Left lung (tissue), 4 donors: ENCODE measurements at regions not wholly inside any gene's neighbourhood (a gene's known extent, or its start where the extent isn't known, plus 50 kb on each side); places are given as distances from the start of the nearest gene placed in this dataset.

Source experiments
- ATAC-seq: fragments of 200-7000 bp; cut with Tn5 transposase; one replicate; pipeline ENCODE4 v1.9.1; 2020; ENCODE audit warnings: moderate library complexity
- DNase-seq, 4 donors: peaks; one replicate each; pipeline ENCODE4 v3.0.0-alpha.2; 2013 to 2020
- H3K27ac ChIP-seq, 2 donors: fragments of 200-600 bp; sonication (generic) in 1 of 2; one replicate each; pipeline versions ENCODE4 v1.5.0 to v1.8.0; 2020 to 2021
- H3K27me3 ChIP-seq, 2 donors: fragments of 200-600 bp; sonication (generic) in 1 of 2; one replicate each; pipeline versions ENCODE4 v1.5.0 to v1.8.0; 2020 to 2021
- H3K36me3 ChIP-seq, 2 donors: fragments of 200-600 bp; sonication (generic) in 1 of 2; one replicate each; pipeline versions ENCODE4 v1.5.0 to v1.8.0; 2020 to 2021
- H3K4me1 ChIP-seq, 2 donors: fragments of 200-600 bp; one replicate each; pipeline ENCODE4 v1.8.0; 2021
- H3K4me3 ChIP-seq, 2 donors: fragments of 200-600 bp; sonication (generic) in 1 of 2; one replicate each; pipeline versions ENCODE4 v1.5.0 to v1.8.0; 2020 to 2021; ENCODE audit warnings: mild to moderate bottlenecking in 1 of 2
- H3K9me3 ChIP-seq, 2 donors: fragments of 200-600 bp; sonication (generic) in 1 of 2; one replicate each; pipeline versions ENCODE4 v1.5.0 to v1.8.0; 2020 to 2021
- intact Hi-C, 2 donors: fragments of 100-400 bp; cut with DNase I; formaldehyde crosslinking; loops; one replicate each; pipeline versions ENCODE4 v1.11.2 to v1.14.2; 2022
- TF ChIP-seq, protein P1 (sequence below), 2 donors: fragments of 200-600 bp; sonication (generic) in 1 of 2; IDR thresholded peaks; one replicate each; pipeline versions ENCODE4 v1.5.0 to v1.8.0; 2021; ENCODE audit warnings: antibody characterized with exemption in 2 of 2
- donor health status: DM: no; HTN: yes; CAD: no.
- donor health status: DM: no; HTN: no; CAD: no.

DNA sequence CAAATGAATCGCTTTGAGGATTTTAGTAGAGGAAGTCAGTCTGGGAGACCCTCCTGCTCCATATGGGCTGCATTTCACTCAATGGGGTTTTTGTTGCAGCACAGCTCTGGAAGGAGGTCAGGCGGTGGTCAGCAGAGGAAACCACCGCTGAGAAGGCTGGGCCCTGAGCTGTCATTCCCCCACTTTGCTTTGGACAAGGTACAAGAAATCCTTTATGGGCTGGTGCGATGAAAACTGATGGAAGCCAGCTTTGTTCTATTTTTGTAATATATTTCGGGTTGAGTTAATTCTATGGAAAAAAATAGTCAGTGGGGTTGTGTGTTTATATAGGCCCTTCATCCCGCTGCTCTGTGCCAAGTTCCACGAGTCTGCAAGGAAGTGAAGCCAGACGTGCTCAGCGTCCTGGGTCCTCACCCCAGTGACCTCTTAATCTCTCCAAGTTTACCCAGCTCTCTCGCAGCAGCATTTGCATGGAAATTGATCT is 157.1 kb upstream of the TMC3 start:
- intact Hi-C loops: no loop called here
- DNase-seq (peak in 2 of 4 donors; percentile 62 to 82), ATAC-seq (no peak)
- no peaks in the 10 kb centered on the region for H3K9me3 ChIP-seq
- H3K36me3 ChIP-seq: no peaks in the 10 kb centered on the region
- no peak overlapping the region for H3K4me3 ChIP-seq
- H3K27me3 ChIP-seq: no peaks in the 10 kb centered on the region
- no peaks in the 10 kb centered on the region for H3K4me1 ChIP-seq
- no peak overlapping the region for H3K27ac ChIP-seq
- TF ChIP-seq, protein P1, sequence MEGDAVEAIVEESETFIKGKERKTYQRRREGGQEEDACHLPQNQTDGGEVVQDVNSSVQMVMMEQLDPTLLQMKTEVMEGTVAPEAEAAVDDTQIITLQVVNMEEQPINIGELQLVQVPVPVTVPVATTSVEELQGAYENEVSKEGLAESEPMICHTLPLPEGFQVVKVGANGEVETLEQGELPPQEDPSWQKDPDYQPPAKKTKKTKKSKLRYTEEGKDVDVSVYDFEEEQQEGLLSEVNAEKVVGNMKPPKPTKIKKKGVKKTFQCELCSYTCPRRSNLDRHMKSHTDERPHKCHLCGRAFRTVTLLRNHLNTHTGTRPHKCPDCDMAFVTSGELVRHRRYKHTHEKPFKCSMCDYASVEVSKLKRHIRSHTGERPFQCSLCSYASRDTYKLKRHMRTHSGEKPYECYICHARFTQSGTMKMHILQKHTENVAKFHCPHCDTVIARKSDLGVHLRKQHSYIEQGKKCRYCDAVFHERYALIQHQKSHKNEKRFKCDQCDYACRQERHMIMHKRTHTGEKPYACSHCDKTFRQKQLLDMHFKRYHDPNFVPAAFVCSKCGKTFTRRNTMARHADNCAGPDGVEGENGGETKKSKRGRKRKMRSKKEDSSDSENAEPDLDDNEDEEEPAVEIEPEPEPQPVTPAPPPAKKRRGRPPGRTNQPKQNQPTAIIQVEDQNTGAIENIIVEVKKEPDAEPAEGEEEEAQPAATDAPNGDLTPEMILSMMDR (IDR thresholded peaks at IDR 0.05): no peak

DNA sequence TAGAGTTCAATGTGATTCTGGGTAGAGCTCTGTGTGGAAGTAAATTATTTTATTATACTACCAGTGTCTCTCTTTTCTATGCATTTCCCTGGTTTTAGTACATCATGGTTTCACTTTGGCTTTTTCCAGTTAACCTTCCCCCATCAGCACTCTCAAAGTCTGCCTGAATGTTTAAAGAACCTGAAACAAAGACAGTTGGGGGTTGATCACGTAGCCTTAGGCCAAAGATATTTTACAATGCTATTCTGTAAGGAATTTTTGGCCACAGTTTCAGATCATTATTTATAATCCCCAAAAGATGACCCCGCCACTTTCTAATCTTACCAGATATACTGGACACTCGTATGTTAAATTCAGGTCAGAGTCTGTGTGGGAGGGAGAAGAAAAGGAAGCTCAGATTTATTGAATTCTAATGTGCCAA is 156.3 kb upstream of the TMC3 start:
- intact Hi-C loops: no loop called here
- no peak for DNase-seq
- H3K27ac ChIP-seq: no peak overlapping the region

DNA sequence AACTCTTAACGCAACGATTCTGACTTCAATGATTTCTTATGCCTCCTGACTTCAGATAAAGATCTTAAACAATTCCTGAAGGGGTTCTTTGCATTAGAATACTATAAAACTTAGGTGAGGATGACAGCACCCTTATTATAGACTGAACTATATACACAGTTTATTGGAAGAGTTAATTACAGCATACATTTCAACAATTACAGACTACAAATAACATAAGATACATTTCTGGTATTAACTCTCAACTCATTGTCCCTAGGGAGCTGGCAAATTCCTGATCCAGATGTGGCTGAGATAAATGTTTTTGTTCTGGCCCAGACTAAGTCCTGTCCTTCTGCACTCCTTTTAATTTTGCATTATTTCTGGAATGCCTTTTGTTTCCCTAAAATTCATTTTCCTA is 155.5 kb upstream of the TMC3 start:
- DNase-seq (no peak), ATAC-seq (no peak)
- H3K27ac ChIP-seq: no peak overlapping the region
- H3K36me3 ChIP-seq: no peaks in the 10 kb centered on the region
- H3K27me3 ChIP-seq: no peaks in the 10 kb centered on the region
- TF ChIP-seq, protein P1 (IDR thresholded peaks at IDR 0.05): no peak
- no peaks in the 10 kb centered on the region for H3K9me3 ChIP-seq
- intact Hi-C loops: no loop called here
- H3K4me3 ChIP-seq: no peak overlapping the region
- no peaks in the 10 kb centered on the region for H3K4me1 ChIP-seq

More for the DNA sequence above, 156.3 kb upstream of the TMC3 start:
- Histone ChIP-seq H3K9me3 (no peaks in the 10 kb centered on the region), H3K27me3 (no peaks in the 10 kb centered on the region), H3K4me3 (no peak overlapping the region), H3K36me3 (no peaks in the 10 kb centered on the region), H3K4me1 (no peaks in the 10 kb centered on the region)
- ATAC-seq: no peak
- TF ChIP-seq, protein P1 (IDR thresholded peaks at IDR 0.05): no peak

DNA sequence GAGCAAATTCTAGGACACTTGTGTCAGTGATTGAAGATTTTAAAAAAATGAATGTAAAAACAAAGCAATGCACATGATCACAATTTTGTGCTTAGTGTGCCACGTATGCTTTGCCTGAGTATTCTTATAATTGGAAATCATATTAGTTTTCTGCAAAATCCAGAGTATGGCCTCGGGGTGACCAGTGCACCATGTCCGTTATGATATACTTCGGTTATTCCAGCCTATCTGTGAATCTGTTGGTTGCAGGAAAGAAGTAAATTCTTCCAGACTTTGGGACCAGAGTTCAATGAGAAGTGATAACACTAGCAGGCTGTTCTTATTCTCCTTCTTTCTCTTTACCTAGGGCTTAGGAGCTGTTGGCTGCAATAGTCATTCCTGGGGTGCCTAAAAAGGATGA is 152.0 kb upstream of the TMC3 start:
- intact Hi-C loops: no loop called here
- DNase-seq (no peak), ATAC-seq (no peak)
- no peak overlapping the region for H3K4me3 ChIP-seq
- no peaks in the 10 kb centered on the region for H3K9me3 ChIP-seq
- no peak overlapping the region for H3K27ac ChIP-seq
- H3K4me1 ChIP-seq: no peaks in the 10 kb centered on the region
- TF ChIP-seq, protein P1 (IDR thresholded peaks at IDR 0.05): no peak
- H3K27me3 ChIP-seq: no peaks in the 10 kb centered on the region
- H3K36me3 ChIP-seq: no peaks in the 10 kb centered on the region

DNA sequence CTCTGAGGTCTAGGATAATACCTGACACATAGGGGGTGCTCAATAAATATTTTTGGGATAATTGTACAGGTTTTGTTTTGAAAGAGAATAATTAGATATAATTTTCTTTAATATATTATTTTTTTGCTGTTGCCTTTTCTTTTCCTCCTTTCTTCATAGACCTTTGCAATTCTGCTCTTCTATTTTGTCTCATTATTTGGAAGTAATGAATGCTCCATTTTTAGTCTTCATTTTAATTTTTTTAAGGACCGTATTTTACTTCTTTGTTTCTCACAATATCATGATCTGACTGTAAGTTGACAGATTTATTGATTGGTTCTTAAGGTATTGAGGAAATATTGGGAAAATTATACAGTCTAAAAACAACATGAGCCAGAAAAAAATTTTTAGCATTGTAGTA is 150.5 kb upstream of the TMC3 start:
- TF ChIP-seq, protein P1 (IDR thresholded peaks at IDR 0.05): no peak
- DNase-seq: no peak
- no peaks in the 10 kb centered on the region for H3K9me3 ChIP-seq
- H3K36me3 ChIP-seq: no peaks in the 10 kb centered on the region
- no peaks in the 10 kb centered on the region for H3K4me1 ChIP-seq
- intact Hi-C loops: no loop called here
- no peaks in the 10 kb centered on the region for H3K27me3 ChIP-seq
- no peak for ATAC-seq
- H3K4me3 ChIP-seq: no peak overlapping the region
- H3K27ac ChIP-seq: no peak overlapping the region
